Stimulated activated CD8-positive, alpha-beta memory T cell treated with anti-CD3 and anti-CD28 coated beads, Interleukin-4, amount 100 ng/mL, for 48 hours (primary cell): ENCODE measurements at regions not wholly inside any gene's neighbourhood (a gene's known extent, or its start where the extent isn't known, plus 50 kb on each side); places are given as distances from the start of the nearest gene placed in this dataset.

Source experiments
- DNase-seq: peaks from one replicate; pipeline ENCODE4 v3.0.0-alpha.2; 2020

DNA sequence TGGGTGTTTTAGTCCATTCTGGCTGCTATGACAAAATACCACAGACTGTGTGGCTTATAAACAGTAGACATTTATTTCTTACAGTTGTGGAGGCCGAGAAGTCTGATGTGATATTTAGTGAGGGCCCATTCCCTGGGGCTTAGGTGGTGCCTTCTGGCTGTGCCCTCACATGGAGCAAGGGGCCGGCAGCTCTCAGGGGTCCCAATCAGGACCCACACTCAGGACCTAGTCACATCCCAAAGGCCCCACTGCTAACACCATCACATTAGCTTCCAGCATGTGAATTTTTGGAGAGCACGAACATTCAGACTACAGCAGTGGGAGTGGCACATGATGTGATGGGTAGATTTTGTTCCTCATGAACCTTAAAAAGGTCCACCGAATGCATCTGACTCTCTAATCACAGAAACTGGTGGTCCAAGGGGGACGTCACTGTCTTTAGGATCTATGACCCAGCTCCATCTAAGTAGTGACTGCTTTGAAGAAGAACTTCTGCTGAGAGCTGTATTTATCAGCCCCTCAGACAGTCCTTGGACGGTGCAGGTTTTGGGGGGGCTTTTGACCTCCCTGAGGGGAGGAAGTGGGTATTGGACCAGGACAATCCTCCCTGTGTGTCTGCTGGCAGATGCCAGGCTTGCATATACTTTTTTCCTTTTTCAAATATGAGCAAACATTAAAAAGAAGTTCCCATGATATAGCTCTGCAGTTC lies 154.5 kb upstream of the ZNF32 start:
- no peak for DNase-seq

DNA sequence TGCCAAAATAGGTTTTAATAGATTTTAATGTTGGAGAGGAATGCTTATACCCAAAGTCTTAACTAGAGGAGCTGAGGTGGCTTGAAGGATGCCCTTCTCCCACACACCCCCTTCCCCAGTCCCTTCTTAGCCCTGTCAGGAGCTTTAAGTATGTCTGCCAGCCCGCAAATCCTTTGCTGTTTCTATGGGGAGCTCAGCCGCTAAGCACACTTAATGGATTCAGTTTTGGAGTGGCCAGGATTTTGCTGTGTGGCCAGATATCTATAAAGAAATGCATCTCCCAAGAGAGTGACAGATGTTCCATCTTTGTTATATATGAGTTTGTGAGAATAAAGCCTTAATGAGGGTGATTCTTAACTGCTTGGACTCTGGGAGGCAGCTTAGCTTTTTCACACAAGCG lies 152.9 kb upstream of the ZNF32 start:
- DNase-seq = no peak

DNA sequence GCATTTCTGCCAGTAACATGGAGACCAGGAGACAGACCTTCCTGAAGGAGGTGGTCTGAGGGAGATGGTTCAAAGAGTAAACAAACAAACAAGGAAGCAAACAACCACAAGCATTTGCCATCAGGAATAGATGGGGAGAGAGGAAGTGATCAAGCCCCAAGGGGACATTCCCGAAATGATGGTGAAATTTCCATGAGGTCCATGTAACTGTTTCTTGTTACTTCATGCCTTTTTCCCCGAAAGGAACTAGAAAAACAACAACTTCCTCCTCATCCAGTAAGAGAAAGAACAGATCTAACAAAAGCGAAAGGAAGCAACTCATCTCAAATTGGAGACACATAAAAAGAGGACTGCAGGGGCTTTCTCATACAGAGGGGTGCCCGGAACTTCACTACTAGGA lies 152.5 kb upstream of the ZNF32 start:
- no peak for DNase-seq

DNA sequence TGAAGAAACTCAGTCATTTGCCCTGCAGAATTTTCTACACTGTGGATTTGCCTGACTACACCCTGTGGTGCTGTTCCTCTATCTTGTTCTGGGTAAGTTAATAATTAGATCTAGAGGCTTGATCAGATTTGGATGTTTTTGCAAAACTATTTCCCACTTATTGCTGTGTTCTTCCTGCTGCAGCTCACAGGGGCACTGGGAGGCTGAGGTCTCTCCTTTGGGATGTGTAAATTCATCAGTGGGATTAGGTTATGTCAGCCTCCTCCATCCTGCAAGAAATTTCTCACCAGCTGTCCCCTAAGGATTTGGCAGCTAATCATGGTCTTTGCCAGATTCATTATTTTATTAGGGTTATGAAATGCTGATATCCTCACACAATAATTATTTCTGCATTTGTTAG lies 148.1 kb upstream of the ZNF32 start:
- DNase-seq = no peak

DNA sequence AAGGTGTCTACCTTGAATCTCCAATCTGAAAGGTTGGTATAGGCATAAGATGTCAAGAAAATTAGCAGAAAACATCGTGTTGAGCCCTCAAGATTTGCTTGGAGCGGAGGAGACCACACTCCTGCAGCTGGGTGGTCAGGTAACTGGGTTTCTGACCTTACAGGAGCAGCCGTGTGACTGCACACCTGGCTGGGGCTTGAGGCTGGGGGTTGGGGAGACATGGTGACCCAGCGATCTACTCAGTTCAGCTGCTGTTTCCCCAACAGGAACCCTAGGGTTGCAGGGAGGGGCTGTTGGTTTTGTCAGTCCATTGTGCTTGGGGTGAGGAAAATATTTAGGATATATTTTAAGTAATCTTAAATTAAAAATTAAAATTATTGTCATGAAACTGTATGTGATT lies 147.0 kb upstream of the ZNF32 start:
- no peak for DNase-seq

DNA sequence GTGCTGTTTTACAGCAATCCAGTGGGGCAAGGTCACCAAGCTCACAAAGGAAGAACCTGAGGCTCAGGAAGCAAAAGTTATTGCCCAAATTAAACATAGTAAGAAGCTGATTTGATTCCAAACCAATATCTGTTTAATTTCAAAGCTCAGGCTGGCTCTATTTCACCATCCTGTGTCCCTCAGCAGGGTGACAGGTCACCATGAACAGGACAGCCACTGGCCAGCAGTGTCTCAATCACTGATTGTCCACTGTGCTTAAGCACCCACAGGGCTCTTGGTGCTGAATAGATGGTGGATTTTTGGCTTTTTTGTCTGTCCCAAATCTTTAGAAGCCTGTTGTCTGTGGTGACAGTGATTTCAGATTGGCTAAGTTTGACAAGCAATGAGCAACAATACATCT lies 146.4 kb upstream of the ZNF32 start:
- no peak for DNase-seq

DNA sequence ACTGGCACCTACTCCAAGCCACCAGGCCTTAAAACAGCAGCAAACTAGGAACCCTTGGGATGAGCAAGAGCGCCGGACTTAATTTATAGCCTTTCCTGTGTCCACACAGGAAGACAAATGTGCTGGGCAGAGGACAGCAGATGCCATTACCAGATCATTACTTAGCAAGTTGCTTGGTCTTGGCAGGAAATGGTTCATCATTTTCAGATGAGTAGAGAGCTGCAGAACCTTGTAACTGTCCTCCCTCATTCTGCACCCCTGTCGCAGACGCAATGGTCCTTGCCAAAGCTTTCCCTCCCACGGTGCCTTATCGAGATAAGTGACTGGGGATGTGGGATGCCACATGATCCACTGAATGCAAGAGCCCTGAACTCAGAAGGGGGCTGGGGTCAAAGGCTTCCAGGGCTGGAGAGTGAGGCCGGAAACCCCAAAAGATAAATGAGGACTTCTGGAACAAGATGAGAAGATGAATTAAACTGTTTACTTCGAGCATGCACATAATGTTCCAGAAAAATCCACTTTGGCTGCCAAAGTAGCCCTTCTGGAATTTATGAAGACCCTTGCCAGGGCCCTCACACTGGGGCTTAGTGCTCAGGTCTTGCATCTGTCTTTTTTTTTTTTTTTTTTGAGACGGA lies 145.6 kb upstream of the ZNF32 start:
- DNase-seq = no peak

DNA sequence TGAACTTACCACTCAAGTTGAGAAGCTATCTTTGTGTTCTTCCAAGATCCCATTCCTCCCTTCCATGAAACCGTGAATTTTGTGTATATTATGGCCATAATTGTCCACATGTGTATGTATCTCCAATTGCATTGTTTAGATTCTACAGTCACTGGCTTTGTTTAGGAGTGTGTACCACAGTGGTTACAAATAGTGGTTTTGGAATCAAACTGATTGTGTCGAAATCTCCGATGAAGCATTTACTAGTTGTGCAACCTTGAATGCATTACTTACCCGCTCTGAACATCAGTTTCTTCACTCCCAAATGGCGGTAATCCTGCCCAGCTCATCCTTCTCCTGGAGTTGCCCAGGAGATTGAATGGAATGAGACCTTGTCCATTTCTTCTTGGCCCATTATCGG lies 145.0 kb upstream of the ZNF32 start:
- no peak for DNase-seq

DNA sequence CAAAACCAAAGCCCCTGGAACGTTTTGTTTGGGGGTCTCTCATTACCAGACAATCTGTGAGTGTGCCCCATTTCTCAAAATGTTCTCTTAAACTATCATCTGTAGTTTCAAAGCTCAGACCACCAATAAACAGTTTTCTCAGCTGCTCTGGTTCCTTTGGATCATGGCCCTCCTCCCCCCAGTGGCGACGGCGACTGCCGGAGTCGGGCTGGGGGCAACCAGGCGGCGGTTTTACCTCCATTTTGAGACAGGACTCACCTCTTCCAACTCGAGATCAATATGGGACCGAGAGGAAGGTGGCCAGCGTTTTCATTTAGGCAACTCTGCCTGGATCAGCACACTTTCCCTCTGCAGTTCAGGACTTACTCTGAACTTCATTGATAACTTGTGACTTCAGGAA lies 141.5 kb upstream of the ZNF32 start:
- DNase-seq = no peak

DNA sequence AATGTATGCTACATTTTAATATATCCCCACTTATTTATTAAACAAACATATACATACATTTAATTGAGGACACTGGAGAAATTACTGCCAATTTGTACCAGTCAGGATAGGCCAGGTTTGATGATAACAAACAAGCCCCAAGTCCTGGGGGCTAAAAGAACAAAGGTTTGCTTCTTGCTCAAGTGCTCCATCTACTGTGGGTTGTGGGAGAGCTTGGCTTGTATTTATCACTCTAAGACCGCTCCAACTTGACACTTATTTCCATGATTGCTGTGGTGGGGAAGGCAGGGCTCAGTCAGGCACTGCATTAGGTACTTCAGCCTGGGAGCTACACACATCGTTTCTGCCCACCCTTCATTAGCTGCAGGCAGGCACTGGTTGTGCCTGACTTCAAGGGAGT lies 136.6 kb upstream of the ZNF32 start:
- no peak for DNase-seq

DNA sequence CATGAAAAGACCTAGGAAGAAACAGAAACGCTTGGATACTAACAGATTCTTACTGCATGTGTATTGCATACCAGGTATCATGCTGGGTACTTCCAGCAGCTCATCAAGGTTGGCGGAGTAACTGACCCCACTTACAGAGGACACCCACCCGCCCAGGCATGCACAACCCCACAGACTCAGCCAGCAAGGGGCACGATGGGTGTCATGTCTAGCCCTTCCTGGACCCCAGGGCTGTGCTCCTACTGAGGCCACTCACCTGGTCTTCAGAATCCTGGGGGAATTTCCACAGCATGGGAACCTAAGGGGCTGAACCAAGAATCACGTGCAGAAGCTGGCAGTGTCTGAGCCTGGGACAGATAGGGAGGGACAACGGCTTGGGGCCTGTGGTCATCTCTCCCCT lies 134.1 kb upstream of the ZNF32 start:
- DNase-seq = no peak

DNA sequence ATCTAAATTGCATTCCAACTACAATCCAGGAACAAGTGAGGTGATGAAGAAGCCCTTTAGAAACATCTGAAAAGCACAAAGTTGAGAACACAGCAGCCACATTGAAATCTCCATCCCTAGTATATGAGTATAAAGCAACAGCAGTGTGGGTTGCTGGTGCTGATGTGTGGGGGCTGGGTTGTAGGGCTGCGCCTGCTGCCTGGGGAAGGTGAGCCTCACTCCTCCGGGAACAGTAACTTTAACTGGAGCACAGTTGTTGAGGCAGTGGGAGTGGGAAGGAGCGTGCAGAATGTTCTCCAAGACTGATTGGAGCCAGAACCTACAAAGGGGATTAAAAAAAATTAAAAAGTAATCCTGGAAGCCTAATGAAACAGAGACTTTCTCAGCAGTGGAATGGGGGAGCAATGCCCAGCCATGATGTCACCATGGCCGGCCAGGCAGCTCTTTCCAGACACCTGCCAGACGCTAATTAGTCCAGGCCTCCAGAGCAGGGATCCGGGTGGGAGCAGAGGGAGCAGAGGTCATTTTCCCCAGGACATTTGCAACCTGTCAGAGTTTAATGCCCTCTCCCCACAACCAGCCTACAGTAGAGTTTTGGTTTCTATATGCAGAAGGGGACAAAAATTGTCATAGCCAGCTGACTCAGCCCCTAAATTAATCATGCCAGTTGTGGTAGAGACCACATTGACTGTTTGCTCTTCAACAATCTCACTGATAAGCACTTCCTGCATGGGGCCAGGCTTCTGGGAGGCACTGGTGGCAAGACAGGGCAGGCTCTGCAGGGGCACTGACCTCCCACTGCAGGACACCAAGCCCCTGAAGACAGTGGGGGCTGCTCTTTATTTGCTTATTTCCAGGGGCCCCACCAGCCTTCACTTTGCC lies 133.0 kb upstream of the ZNF32 start:
- DNase-seq = peak; percentile 66

DNA sequence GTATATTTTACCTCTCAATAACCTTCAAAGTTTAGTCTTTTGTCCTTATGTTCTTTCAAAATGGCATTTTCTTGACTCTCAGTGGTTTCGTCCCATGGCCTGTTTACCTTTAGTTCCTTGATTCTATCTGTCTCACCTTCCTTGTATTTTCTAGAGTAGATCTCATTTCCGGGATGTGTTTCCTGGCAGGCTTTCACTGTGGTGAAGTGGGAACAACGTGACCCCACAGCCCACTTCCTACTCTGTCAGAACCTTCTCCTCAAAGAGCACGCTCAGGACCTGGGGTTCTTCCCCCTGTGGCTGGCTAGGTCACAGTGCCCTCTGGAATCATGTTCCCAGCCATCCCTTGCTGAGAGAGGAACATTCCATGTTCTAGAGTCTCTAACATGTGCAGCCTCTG lies 129.9 kb upstream of the ZNF32 start:
- DNase-seq = no peak

DNA sequence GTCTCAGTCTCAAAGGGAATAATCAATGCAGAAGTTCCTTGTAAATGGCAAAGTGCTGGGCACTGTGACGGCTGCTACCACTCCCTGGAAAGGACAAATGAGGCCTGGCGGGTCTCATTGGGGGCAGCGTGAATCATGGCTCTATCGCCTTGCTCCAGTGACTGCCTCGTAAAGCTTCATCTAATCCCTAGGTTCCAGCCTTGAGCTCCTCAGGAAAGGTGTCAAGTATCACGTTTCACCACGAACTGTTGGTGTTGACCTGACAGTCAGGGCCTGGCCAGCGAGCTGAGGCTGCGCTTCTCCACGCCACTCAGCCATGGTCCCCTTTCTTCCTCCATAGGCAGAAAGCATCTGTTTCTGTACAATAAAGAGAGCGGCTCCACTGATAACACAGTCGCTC lies 126.7 kb upstream of the ZNF32 start:
- no peak for DNase-seq

DNA sequence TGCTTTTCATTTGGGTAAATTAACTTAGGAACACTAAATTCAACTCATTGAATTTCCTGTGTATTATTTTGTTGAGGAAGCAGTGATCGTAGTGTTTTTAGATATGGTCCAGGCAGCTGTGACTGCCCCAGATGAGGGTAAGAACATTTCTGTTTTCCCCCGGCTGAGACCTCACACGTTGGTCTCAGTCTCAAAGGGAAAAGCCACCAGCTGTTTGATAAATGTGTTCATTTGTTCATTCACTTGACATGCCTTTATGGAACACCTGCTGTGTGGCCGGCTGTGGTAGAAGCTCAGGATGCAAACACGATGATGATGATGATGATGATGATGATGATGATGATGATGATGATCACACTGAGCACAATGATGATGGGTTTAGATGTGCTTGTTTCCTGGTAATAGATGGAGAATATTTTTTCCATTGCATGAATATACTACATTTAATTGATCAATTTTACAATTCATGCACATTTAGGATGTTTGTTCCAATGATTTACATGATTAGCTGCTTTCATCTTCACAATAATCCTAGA lies 125.6 kb upstream of the ZNF32 start:
- DNase-seq = no peak

DNA sequence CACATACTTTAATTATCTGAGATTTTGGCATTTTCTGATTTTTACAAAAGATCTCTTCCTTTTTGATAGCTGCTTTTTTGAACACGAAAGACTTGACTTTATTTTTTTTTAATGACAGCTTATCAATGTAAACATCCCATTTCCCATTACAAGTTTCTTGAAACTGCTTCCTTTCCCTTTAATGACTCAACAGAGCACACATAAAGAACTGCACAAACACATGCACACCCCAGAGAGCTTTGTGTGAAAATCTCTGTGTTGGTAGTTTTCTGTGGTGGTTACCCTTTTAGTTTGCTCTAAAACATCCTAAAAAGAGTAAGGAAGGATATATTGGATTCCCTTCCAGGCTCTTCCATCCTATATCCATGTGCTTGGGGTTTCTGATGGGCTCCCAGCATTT lies 125.1 kb upstream of the ZNF32 start:
- DNase-seq = no peak

DNA sequence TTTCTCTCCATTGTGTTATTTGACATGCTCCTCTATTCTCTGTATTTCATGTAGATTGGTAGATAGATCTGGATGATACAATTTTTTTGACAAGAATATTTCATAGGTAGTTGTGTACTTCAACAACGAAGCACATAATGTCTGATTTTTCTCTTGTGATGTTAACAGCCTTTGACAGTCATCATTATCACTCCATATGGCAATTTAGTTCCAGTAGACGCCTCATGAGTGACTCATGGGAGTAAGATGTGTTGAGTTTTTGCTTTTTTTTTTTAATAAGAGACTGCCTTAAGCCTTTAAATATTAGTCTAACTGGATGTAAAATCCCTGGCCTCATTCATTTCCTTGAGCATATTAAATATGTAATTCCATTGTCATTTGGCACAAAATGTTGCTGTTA lies 123.5 kb upstream of the ZNF32 start:
- DNase-seq = no peak

DNA sequence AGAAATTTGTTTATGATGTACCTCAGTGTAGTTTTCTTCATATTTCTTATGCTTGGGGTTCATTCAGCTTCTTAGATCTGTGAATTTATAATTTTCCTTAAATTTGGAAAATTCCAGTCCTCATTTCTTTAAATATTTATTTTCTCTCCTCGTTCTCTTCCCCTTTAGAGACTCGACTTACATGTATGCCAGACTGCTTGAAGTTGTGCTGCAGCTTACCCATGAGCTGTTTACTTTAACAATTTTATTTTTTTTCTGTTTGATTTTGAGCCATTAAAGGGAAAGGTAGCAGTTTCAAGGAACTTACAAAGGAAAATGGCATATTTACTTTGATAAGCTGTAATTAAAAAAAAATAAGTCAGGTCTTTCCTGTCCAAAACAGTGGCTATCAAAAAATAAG lies 123.0 kb upstream of the ZNF32 start:
- DNase-seq = no peak

DNA sequence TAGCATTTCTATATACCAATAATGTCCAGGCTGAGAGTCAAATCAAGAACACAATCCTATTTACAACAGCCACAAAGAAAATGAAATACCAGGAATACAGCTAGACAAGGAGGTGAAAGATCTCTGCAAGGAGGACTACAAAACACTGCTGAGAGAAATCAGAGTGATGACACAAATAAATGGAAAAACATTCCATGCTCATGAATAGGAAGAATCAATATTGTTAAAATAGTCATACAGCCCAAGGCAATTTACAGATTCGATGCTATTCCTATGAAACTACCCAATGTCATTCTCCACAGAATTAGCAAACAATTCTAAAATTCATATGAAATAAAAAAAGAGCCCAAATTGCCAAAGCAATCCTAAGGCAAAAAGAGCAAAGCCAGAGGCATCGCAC lies 116.8 kb upstream of the ZNF32 start:
- no peak for DNase-seq

DNA sequence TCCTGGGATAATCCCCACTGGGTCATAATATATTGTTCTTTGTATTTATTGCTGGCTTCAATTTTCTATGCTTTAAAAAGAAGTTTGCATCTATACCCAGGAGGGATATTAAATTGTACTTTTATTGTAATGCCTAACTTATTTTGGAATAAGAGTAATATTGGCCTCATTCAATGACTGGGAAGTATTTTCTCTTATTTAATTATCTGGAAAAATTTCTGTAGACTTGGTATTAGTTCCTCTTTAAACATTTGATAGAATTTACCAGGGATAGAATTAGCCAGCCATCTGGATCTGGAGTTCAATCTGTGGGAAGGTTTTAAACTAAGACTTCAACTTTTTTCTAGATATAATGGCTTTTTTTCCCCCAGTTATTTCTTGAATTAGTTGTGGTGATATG lies 115.2 kb upstream of the ZNF32 start:
- DNase-seq = no peak

DNA sequence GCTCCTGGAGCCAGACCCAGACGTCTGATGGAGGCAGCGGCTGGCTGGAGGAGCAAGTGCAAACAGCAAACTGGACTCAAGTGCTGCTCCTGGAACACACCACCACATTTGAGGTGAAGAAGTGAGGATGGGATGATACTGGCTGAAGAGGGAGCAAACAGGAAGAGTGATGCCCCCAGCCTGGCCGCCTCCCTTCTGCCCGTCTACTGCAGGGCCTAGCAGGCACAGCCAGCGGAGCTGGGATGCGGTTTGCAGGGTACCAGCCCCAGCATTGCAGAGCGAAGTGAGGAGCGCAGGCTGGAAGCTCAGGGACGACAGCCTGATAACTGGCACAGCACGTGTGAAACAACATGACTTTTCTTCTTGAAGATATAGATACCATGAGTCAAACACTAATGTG lies 111.8 kb upstream of the ZNF32 start:
- no peak for DNase-seq

DNA sequence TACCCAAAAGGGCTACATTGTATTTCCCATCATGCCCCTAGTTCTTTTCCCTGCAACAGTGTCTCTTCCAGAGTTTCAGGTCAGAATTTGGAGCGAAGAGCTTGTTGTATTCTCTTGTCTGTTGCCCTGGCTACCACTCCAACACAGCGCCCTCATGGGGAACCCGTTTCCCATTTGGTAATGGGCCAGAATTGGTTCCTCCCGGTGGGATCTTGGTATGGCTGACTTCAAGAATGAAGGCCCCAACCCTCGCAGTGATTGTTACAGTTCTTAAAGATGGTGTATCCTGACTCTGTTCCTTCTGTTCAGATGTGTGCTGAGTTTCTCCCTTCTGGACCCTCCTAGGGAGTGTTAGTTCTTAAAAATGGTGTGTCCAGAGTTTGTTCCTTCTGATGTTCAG lies 110.5 kb upstream of the ZNF32 start:
- DNase-seq = no peak

DNA sequence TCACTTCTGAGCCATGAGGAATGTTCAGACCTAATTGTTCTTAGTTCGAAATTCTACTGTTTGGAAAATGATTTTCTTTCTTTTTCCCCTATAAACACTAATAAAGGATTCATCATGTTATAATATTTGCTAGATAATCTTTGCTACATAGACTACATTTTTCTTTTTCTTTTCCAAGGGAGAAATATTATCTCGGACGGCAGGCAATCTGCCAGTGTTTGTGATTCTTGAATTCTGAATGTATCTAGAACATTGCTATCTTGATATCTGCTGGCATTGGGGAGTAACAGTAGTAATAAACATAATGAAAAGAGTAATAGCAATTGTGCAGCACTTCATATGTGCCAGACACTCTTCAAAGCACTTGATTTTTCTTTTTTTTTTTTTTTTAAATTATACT lies 107.7 kb upstream of the ZNF32 start:
- DNase-seq = no peak
